Lung (tissue), 11 donors: ENCODE measurements at regions not wholly inside any gene's neighbourhood (a gene's known extent, or its start where the extent isn't known, plus 50 kb on each side); places are given as distances from the start of the nearest gene placed in this dataset.

Experiments used
- ATAC-seq: fragments of 200-7000 bp; cut with Tn5 transposase; one replicate; pipeline ENCODE4 v1.9.1; 2020; ENCODE audit warnings: moderate number of reproducible peaks; ENCODE audit not compliant: insufficient read depth, low FRiP score
- DNase-seq, 3 donors: peaks; one replicate each; pipeline ENCODE4 v3.0.0-alpha.2; 2013 to 2017
- H3K27ac ChIP-seq, 2 donors: one replicate each; pipeline ENCODE4 v1.5.1; 2013; ENCODE audit warnings: mild to moderate bottlenecking in 2 of 2, moderate library complexity in 2 of 2, control low read depth in 1 of 2, inconsistent platforms in 1 of 2, low read depth in 1 of 2, low read length in 1 of 2
- H3K27me3 ChIP-seq, 3 donors: one replicate each; pipeline ENCODE4 v1.5.1; 2013; ENCODE audit warnings: low read length in 2 of 3; ENCODE audit not compliant: control insufficient read depth in 3 of 3, insufficient read depth in 3 of 3
- H3K36me3 ChIP-seq, 4 donors: one replicate each; pipeline ENCODE4 v1.5.1; 2013; ENCODE audit warnings: low read length in 4 of 4, mild to moderate bottlenecking in 1 of 4, moderate library complexity in 1 of 4; ENCODE audit not compliant: control insufficient read depth in 4 of 4, insufficient read depth in 4 of 4
- H3K4me1 ChIP-seq, 5 donors: one replicate each; pipeline ENCODE4 v1.5.1; 2013; ENCODE audit warnings: low read length in 5 of 5, mild to moderate bottlenecking in 2 of 5, moderate library complexity in 1 of 5; ENCODE audit not compliant: control insufficient read depth in 5 of 5, insufficient read depth in 5 of 5
- H3K4me3 ChIP-seq: one replicate; pipeline ENCODE4 v1.5.1; 2013; ENCODE audit warnings: mild to moderate bottlenecking, control low read depth, moderate library complexity
- H3K9ac ChIP-seq, 2 donors: one replicate each; pipeline ENCODE4 v1.5.1; 2013; ENCODE audit warnings: low read length in 2 of 2, control low read depth in 1 of 2; ENCODE audit not compliant: insufficient read depth in 1 of 2
- H3K9me3 ChIP-seq, 4 donors: one replicate each; pipeline ENCODE4 v1.5.1; 2013; ENCODE audit warnings: low read length in 3 of 4, mild to moderate bottlenecking in 1 of 4, moderate library complexity in 1 of 4; ENCODE audit not compliant: control insufficient read depth in 4 of 4, insufficient read depth in 3 of 4
- CTCF ChIP-seq: IDR thresholded peaks from 2 replicates; pipeline ENCODE4 v1.5.1; 2012; ENCODE audit warnings: mild to moderate bottlenecking; ENCODE audit errors: control extremely low read depth, extremely low read depth
- WGBS, 2 donors: extraction: QIAGEN DNeasy Blood & Tissue Kit; methylation state at CpG; one replicate each; pipeline ENCODE4 v1.1.7; 2013; 5-methylcytosine and 5-hydroxymethylcytosine counted together
- donor health status: control.
- donor health status: control.
- donor health status: Bipolar disorder and iron deficiency.
- donor health status: healthy.
- donor health status: DM: yes; HTN: yes; CAD: no.

GRCh38 chr6:147625946-147626345 is 117.5 kb downstream of the SAMD5 start:
- no peak for TF ChIP-seq CTCF
- no peaks in the 10 kb centered on the region for H3K9me3 ChIP-seq
- DNase-seq (peak; percentile 29 to 34 (median 33)), ATAC-seq (no peak)
- H3K27me3 ChIP-seq: no peaks in the 10 kb centered on the region
- H3K36me3 ChIP-seq: no peaks in the 10 kb centered on the region
- whole genome bisulfite sequencing, 2 donors: 70 to 77% methylated on average over 2 of the region's 2 CpGs
- H3K27ac ChIP-seq: no peak overlapping the region
- no peak overlapping the region for H3K4me3 ChIP-seq
- no peak overlapping the region for H3K9ac ChIP-seq
- no peaks in the 10 kb centered on the region for H3K4me1 ChIP-seq

- no peak for TF ChIP-seq CTCF
- WGBS, 2 donors: 50 to 51% methylated on average over 4 of the region's 4 CpGs
- H3K36me3 ChIP-seq: no peaks in the 10 kb centered on the region
- H3K27me3 ChIP-seq: no peaks in the 10 kb centered on the region
- H3K9ac ChIP-seq: no peak overlapping the region
- ATAC-seq (no peak), DNase-seq (no peak)
- no peaks in the 10 kb centered on the region for H3K9me3 ChIP-seq
- no peak overlapping the region for H3K4me3 ChIP-seq
- H3K27ac ChIP-seq: no peak overlapping the region
- no peaks in the 10 kb centered on the region for H3K4me1 ChIP-seq
Observed at GRCh38 chr6:147627411-147627810, 118.9 kb downstream of the SAMD5 start.

GRCh38 chr6:147633191-147633590 is 124.7 kb downstream of the SAMD5 start:
- H3K36me3 ChIP-seq: no peaks in the 10 kb centered on the region
- no peaks in the 10 kb centered on the region for H3K27me3 ChIP-seq
- WGBS, 2 donors: 91 to 96% methylated on average over 9 of the region's 9 CpGs
- DNase-seq (no peak), ATAC-seq (no peak)
- H3K4me3 ChIP-seq: no peak overlapping the region
- no peak for TF ChIP-seq CTCF
- no peak overlapping the region for H3K9ac ChIP-seq
- peaks cover 0 to 2% (median 0%) of the 10 kb centered on the region in 5 donors for H3K4me1 ChIP-seq
- peaks cover 0 to 6% (median 0%) of the 10 kb centered on the region in 4 donors for H3K9me3 ChIP-seq
- no peak overlapping the region for H3K27ac ChIP-seq

DNA sequence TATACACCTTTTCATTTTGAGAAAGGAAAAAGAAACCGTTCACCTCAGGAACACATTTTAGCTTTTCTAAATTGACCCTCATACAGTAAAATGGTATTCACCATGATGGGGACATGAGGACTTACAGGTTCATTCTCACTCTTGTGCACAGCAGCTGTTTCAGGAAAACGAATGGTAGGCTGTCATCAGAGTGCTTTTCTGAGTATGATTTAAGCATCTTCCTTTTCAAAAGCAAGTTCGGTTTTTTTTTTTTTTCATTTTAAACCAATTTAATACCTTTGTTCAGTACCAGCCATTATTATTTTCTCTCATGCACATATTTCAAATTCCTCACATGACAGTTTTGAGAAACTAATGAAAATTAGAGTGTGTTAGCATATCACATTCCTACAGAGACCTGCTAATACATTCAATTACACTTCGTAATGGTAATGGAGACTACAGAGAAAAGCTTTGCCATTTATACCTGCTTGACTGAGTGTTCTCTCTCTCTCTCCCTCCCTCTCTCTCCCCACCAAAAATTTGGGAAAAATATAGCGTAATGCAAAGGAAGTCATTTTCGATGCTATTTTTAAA is 129.2 kb downstream of the SAMD5 start:
- Histone ChIP-seq H3K9ac (no peak overlapping the region), H3K4me1 (peaks cover 0 to 7% (median 2%) of the 10 kb centered on the region in 5 donors), H3K4me3 (no peak overlapping the region), H3K27ac (no peak overlapping the region), H3K36me3 (no peaks in the 10 kb centered on the region), H3K27me3 (no peaks in the 10 kb centered on the region), H3K9me3 (peaks cover 0 to 6% (median 0%) of the 10 kb centered on the region in 4 donors)
- DNase-seq: no peak
- WGBS, 2 donors: 81 to 87% methylated on average over 6 of the region's 6 CpGs
- TF ChIP-seq CTCF: no peak
- ATAC-seq: no peak
